ENCODE measurements at regions not wholly inside any gene's neighbourhood (a gene's known extent, or its start where the extent isn't known, plus 50 kb on each side); places are given as distances from the start of the nearest gene placed in this dataset.

DNA sequence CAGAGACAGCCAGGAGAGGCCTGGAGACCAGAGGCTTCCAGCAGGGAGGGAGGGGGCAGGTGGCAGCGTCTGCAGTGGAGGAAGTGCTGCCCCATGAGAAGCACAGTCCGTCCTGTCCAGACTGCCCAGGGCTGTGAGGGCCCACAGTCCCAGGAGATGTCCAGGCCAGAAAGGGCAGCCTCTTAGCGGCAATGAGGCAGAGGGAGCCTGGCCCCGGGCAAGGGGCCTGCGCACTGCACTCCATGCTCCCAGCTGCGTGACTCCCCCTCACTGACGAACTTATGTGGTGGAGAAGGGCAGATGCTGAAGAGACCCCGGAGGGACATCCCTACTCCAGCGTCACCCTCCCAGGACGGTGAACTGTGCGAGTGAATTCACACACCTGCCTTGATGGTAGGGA, 115.3 kb downstream of the SOX1 start:
- no peak for DNase-seq
- Histone ChIP-seq H3K9me3 (replicated peaks) (no peaks in the 10 kb centered on the region), H3K27me3 (ENCODE audit: low read depth) (peaks cover 60% of the 10 kb centered on the region), H3K4me1 (peaks cover 6% of the 10 kb centered on the region), H3K4me3 (no peak overlapping the region), H3K27ac (replicated peaks) (no peak overlapping the region), H3K36me3 (no peaks in the 10 kb centered on the region)
- TF ChIP-seq, protein P1, sequence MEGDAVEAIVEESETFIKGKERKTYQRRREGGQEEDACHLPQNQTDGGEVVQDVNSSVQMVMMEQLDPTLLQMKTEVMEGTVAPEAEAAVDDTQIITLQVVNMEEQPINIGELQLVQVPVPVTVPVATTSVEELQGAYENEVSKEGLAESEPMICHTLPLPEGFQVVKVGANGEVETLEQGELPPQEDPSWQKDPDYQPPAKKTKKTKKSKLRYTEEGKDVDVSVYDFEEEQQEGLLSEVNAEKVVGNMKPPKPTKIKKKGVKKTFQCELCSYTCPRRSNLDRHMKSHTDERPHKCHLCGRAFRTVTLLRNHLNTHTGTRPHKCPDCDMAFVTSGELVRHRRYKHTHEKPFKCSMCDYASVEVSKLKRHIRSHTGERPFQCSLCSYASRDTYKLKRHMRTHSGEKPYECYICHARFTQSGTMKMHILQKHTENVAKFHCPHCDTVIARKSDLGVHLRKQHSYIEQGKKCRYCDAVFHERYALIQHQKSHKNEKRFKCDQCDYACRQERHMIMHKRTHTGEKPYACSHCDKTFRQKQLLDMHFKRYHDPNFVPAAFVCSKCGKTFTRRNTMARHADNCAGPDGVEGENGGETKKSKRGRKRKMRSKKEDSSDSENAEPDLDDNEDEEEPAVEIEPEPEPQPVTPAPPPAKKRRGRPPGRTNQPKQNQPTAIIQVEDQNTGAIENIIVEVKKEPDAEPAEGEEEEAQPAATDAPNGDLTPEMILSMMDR (IDR thresholded peaks at IDR 0.05; ENCODE audit: borderline replicate concordance) = no peak
- intact Hi-C loops (cut with micrococcal nuclease) = no loop called here

DNA sequence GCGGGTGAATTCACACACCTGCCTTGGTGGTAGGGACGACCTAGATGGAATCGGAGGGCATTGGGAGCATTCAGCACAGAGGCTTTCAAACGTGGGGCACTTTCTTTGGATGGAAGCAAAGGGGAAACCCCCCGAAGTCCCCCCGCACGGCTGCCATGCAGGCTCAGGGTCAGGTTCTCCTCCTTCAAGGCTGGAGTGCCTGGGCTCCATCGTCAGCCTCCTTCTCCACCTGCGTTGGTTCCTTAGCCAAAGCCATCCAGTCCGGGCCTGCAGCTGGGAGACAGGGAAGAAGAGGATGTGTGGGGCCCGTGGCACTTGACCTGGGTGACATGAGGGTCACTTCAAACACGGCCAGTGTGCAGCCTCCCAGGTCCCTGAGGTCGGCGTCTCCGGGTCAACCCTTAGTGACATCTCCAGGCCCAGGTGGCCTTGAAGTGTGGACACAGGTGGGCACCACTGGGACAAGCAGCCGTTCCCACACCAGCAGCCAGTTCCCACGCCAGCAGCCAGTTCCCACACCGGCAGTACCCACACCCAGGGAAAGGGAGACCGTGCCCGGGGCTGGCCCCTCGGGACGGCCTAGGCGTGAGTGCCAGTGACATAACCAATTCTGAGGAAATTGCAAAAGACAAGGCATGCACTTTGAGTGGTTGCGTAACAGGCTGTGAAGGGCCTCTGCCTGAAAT, 116.0 kb downstream of the SOX1 start:
- Histone ChIP-seq H3K4me1 (peaks cover under 1% of the 10 kb centered on the region), H3K27ac (replicated peaks) (no peak overlapping the region), H3K36me3 (no peaks in the 10 kb centered on the region), H3K9me3 (replicated peaks) (no peaks in the 10 kb centered on the region), H3K27me3 (ENCODE audit: low read depth) (peaks cover 60% of the 10 kb centered on the region), H3K4me3 (no peak overlapping the region)
- TF ChIP-seq, protein P1 (IDR thresholded peaks at IDR 0.05; ENCODE audit: borderline replicate concordance) = no peak
- no peak for DNase-seq
- intact Hi-C loops (cut with micrococcal nuclease) = no loop called here

DNA sequence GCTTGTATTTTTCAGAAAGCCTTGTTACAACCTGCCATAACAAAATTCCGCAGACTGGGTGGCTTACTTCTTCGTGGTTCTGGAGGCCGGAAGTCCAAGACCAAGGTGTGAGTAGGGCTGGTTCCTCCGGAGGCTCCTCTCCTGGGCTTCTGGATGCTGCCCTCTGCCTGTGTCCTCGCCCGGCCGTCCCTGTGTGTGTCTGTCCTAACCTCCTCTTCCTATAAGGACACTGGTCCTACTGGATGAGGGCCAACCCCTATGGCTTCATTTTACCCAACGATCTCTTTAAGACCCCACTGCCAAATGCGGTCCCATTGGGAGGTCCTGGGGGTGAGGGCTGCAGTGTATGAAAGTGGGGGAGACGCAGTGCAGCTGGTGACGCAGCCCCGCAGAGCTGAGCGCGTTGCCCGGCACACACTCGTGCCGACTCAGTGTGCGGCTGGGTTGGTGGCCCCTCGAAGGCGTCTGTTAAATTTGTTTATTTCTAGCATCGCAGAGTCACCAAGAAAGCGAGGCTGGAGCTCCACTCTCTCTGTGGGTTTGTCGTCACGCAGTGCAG, 116.7 kb downstream of the SOX1 start:
- Histone ChIP-seq H3K4me1 (no peaks in the 10 kb centered on the region), H3K36me3 (no peaks in the 10 kb centered on the region), H3K9me3 (replicated peaks) (no peaks in the 10 kb centered on the region), H3K27me3 (ENCODE audit: low read depth) (peaks cover 60% of the 10 kb centered on the region), H3K4me3 (no peak overlapping the region), H3K27ac (replicated peaks) (no peak overlapping the region)
- TF ChIP-seq, protein P1 (IDR thresholded peaks at IDR 0.05; ENCODE audit: borderline replicate concordance) = no peak
- no peak for DNase-seq
- intact Hi-C loops (cut with micrococcal nuclease) = no loop called here

DNA sequence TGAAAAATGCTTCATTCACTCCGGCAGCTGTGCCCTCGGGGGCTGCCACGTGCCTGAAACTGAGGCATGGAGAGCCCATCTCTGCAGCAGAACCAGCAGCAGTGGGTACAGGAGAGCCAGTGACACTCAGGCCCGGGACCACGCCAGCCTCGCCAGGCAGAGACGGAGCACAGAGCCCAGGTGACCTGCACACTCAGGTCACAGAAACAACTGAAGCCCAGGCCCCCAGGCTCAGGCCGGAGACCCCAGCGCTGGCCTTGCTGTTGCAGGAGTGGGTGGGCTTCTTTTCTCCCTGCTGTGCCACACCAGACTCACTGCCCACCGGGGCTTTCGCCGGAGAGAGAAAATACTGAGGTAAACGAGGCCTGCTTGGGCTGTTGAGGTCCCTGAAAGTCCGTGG, 117.3 kb downstream of the SOX1 start:
- Histone ChIP-seq H3K36me3 (no peaks in the 10 kb centered on the region), H3K27ac (replicated peaks) (no peak overlapping the region), H3K4me3 (no peak overlapping the region), H3K9me3 (replicated peaks) (no peaks in the 10 kb centered on the region), H3K4me1 (no peaks in the 10 kb centered on the region), H3K27me3 (ENCODE audit: low read depth) (peaks cover 54% of the 10 kb centered on the region)
- DNase-seq = no peak
- intact Hi-C loops (cut with micrococcal nuclease) = no loop called here
- TF ChIP-seq, protein P1 (IDR thresholded peaks at IDR 0.05; ENCODE audit: borderline replicate concordance) = no peak

DNA sequence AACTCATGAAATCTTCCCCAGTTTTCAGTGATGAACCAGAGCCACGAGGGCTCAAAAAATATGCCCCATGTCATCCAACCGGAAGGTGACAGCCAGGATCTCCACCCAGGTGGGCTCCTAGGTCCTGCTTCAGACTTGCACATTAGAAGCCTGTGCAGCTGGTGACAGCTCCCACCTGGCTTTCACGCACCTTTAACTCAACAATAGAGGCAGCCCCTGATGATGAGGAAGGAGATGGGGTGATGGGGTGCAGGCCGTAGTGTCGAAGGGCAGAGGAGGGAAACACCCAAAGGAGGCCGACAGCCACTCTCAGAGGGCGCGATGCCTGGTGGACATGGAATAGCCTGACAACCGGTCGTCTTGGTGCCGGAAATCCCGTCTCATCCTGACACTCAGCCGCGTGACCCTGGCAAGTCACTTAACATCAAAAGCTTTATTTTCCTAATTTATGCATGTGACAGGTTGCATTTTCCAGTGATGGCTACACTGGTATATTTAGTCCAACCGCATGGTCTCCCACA, 118.0 kb downstream of the SOX1 start:
- no peak overlapping the region for H3K27ac ChIP-seq (replicated peaks)
- DNase-seq = no peak
- H3K27me3 ChIP-seq (ENCODE audit: low read depth) = peaks cover 47% of the 10 kb centered on the region
- H3K36me3 ChIP-seq = no peaks in the 10 kb centered on the region
- TF ChIP-seq, protein P1 (IDR thresholded peaks at IDR 0.05; ENCODE audit: borderline replicate concordance) = no peak
- H3K9me3 ChIP-seq (replicated peaks) = peaks cover under 1% of the 10 kb centered on the region
- H3K4me1 ChIP-seq = no peaks in the 10 kb centered on the region
- no peak overlapping the region for H3K4me3 ChIP-seq
- intact Hi-C loops (cut with micrococcal nuclease) = no loop called here

Data from left ventricle myocardium inferior (tissue), 1 donor.